HepG2 (cell line): ENCODE measurements at regions not wholly inside any gene's neighbourhood (a gene's known extent, or its start where the extent isn't known, plus 50 kb on each side); places are given as distances from the start of the nearest gene placed in this dataset.

Experiments used
- ATAC-seq: fragments of 200-7000 bp; cut with Tn5 transposase; 3 replicates; pipeline ENCODE4 v1.9.1; 2020; ENCODE audit warnings: mild to moderate bottlenecking, moderate library complexity
- BruUV-seq: library from RNA; stranded (reverse); fragments of 400-500 nt; replicated peaks from 2 replicates; lab custom pipeline; 2021; lab: Mats Ljungman, UMichigan
- CTCF ChIA-PET: fragments of 300-600 bp; formaldehyde crosslinking; extraction: SDS; loops from one replicate; lab custom pipeline; 2021; ENCODE audit warnings: low total read pairs, inconsistent platforms, low intra/inter-chr PET ratio; lab: Yijun Ruan, JAX
- POLR2A ChIA-PET: fragments of 350-600 bp; sonication (Branson Sonifier 250); formaldehyde crosslinking; loops from one replicate; lab custom pipeline; 2020; ENCODE audit warnings: antibody characterized with exemption, inconsistent platforms; lab: Yijun Ruan, JAX
- DNase-seq: peaks from one replicate; pipeline ENCODE4 v3.0.0-alpha.2; 2015; ENCODE audit warnings: low spot score
- FAIRE-seq: peaks from 3 replicates; lab custom pipeline; 2011; peaks lifted over from hg19 to GRCh38; lab: Jason Lieb, UNC
- H2AFZ ChIP-seq: one replicate; pipeline ENCODE4 v1.6.1; 2011; ENCODE audit warnings: low read length, inconsistent platforms
- H3K27ac ChIP-seq: fragments of 300-600 bp; 3 replicates; pipeline ENCODE4 v1.8.0; 2011; ENCODE audit warnings: mixed run types, mild to moderate bottlenecking, mixed read lengths, low read length, inconsistent platforms; ENCODE audit not compliant: insufficient read depth; ENCODE audit errors: extremely low read length
- H3K27me3 ChIP-seq, 2 experiments: fragments of 200-600 bp in 1 of 2; 2 replicates in 1 of 2; 3 replicates in 1 of 2; pipeline versions ENCODE4 v1.6.0 to v1.8.0; 2011; ENCODE audit warnings: low read length in 2 of 2, mild to moderate bottlenecking in 2 of 2, moderate library complexity in 2 of 2, inconsistent platforms in 1 of 2; ENCODE audit not compliant: insufficient read depth in 2 of 2, control insufficient read depth in 1 of 2
- H3K36me3 ChIP-seq, 2 experiments: fragments of 200-600 bp in 1 of 2; replicated peaks in 1 of 2; 2 replicates in 1 of 2; 3 replicates in 1 of 2; pipeline versions ENCODE4 v1.5.1 to v1.8.0; 2011; ENCODE audit warnings: low read length in 2 of 2, inconsistent platforms in 1 of 2; ENCODE audit not compliant: insufficient read depth in 2 of 2, control insufficient read depth in 1 of 2
- H3K4me1 ChIP-seq: 2 replicates; pipeline ENCODE4 v1.5.1; 2012; ENCODE audit warnings: low read length, inconsistent platforms; ENCODE audit not compliant: insufficient read depth
- H3K4me2 ChIP-seq: 2 replicates; pipeline ENCODE4 v1.6.0; 2011; ENCODE audit warnings: low read depth, low read length, inconsistent platforms
- H3K4me3 ChIP-seq, 3 experiments: fragments of 200-600 bp in 1 of 3; sonication (generic), shearing (Covaris generic) in 1 of 3; replicated peaks in 1 of 3; 2 replicates each; pipeline ENCODE4 v1.5.1; 2011 to 2016; ENCODE audit warnings: low read length in 3 of 3, inconsistent platforms in 2 of 3, low read depth in 2 of 3, mild to moderate bottlenecking in 2 of 3, control low read depth in 1 of 3, mixed read lengths in 1 of 3; ENCODE audit not compliant: insufficient read depth in 1 of 3
- H3K79me2 ChIP-seq: one replicate; pipeline ENCODE4 v1.6.1; 2011; ENCODE audit warnings: low read length, inconsistent platforms; ENCODE audit not compliant: insufficient read depth
- H3K9ac ChIP-seq: 2 replicates; pipeline ENCODE4 v1.6.0; 2011; ENCODE audit warnings: mild to moderate bottlenecking, low read depth, low read length, inconsistent platforms; ENCODE audit not compliant: insufficient read depth
- H3K9me3 ChIP-seq: 2 replicates; pipeline ENCODE4 v1.5.1; 2012; ENCODE audit warnings: mild to moderate bottlenecking, low read length
- H4K20me1 ChIP-seq: 2 replicates; pipeline ENCODE4 v1.6.0; 2011; ENCODE audit warnings: inconsistent platforms, mild to moderate bottlenecking, low read length, moderate library complexity; ENCODE audit not compliant: insufficient read depth
- ATF7 ChIP-seq, 2 experiments: fragments of 450-650 bp in 1 of 2; sonication (generic) in 1 of 2; formaldehyde crosslinking in 1 of 2; IDR thresholded peaks; 2 replicates each; pipeline versions ENCODE4 v1.4.0 to v1.6.1; 2016 to 2020; ENCODE audit warnings: antibody characterized with exemption in 1 of 2, mild to moderate bottlenecking in 1 of 2, missing genetic modification reagents in 1 of 2
- DPF2 ChIP-seq: sonication (generic); formaldehyde crosslinking; IDR thresholded peaks from 2 replicates; pipeline ENCODE4 v1.4.0; 2020; ENCODE audit warnings: mild to moderate bottlenecking, low read depth, missing genetic modification reagents, borderline replicate concordance
- FOXA1 ChIP-seq, 2 experiments: fragments of 450-650 bp in 1 of 2; sonication (generic) in 1 of 2; formaldehyde crosslinking in 1 of 2; IDR thresholded peaks; 2 replicates each; pipeline versions ENCODE4 v1.4.0 to v1.6.1; 2016 to 2020; ENCODE audit warnings: missing genetic modification reagents in 1 of 2
- HNRNPUL1 ChIP-seq: fragments of 200-400 bp; formaldehyde crosslinking; IDR thresholded peaks from 2 replicates; pipeline ENCODE4 v1.6.1; 2017; ENCODE audit warnings: low read depth, mild to moderate bottlenecking, low read length, moderate library complexity
- POLR2G ChIP-seq: fragments of 200-400 bp; formaldehyde crosslinking; IDR thresholded peaks from 2 replicates; pipeline ENCODE4 v1.6.1; 2018; ENCODE audit warnings: mild to moderate bottlenecking, low read depth, low read length, moderate library complexity
- SOX13 ChIP-seq, 3 experiments: fragments of 450-650 bp in 1 of 3; sonication (generic) in 1 of 3; formaldehyde crosslinking in 1 of 3; IDR thresholded peaks in 2 of 3; conservative IDR thresholded peaks in 1 of 3; 2 replicates each; pipeline versions ENCODE4 v1.5.0 to v1.6.1; 2016 to 2020; ENCODE audit warnings: antibody characterized with exemption in 1 of 3, mild to moderate bottlenecking in 1 of 3, missing compliant biosample characterization in 1 of 3, missing genetic modification reagents in 1 of 3, moderate library complexity in 1 of 3
- TCF7L2 ChIP-seq: IDR thresholded peaks from 2 replicates; pipeline ENCODE4 v1.6.1; 2011; ENCODE audit warnings: mild to moderate bottlenecking, low read depth, low read length, moderate library complexity
- ZBTB1 ChIP-seq: sonication (generic); formaldehyde crosslinking; IDR thresholded peaks from 2 replicates; pipeline ENCODE4 v1.4.0; 2020; ENCODE audit warnings: missing genetic modification reagents, borderline replicate concordance
- ZNF138 ChIP-seq: sonication (generic); formaldehyde crosslinking; IDR thresholded peaks from 2 replicates; pipeline ENCODE4 v1.5.0; 2020; ENCODE audit warnings: mild to moderate bottlenecking, low read depth, missing genetic modification reagents
- ZNF230 ChIP-seq: sonication (generic); formaldehyde crosslinking; IDR thresholded peaks from 2 replicates; pipeline ENCODE4 v1.4.0; 2020; ENCODE audit warnings: mild to moderate bottlenecking, missing genetic modification reagents
- ZNF343 ChIP-seq: sonication (generic); formaldehyde crosslinking; IDR thresholded peaks from 2 replicates; pipeline ENCODE4 v1.4.0; 2020; ENCODE audit warnings: mild to moderate bottlenecking, missing genetic modification reagents
- ZNF563 ChIP-seq: sonication (generic); formaldehyde crosslinking; IDR thresholded peaks from 2 replicates; pipeline ENCODE4 v1.8.0; 2022; ENCODE audit warnings: mild to moderate bottlenecking, moderate library complexity, missing genetic modification reagents
- ZNF839 ChIP-seq: sonication (generic); formaldehyde crosslinking; IDR thresholded peaks from 2 replicates; pipeline ENCODE4 v1.4.0; 2020; ENCODE audit warnings: missing genetic modification reagents, mild to moderate bottlenecking, borderline replicate concordance
- WGBS: methylation state at CpG from one replicate; pipeline ENCODE4 v1.1.6; 2017; ENCODE audit warnings: low lambda C conversion rate; 5-methylcytosine and 5-hydroxymethylcytosine counted together
- in situ Hi-C: cut with HindIII; loops from 2 replicates; pipeline ENCODE4 v1.10.0; 2017; ENCODE audit warnings: low pct_unique_long_range_greater_than_20kb; ENCODE audit not compliant: extremely low pct_ligation_motif_present
- intact Hi-C: fragments of 100-400 bp; cut with micrococcal nuclease; formaldehyde crosslinking; loops from one replicate; pipeline ENCODE4 v1.10.0; 2022; ENCODE audit not compliant: unreplicated experiment
- TF ChIP-seq, protein P1 (sequence below): sonication (generic); formaldehyde crosslinking; IDR thresholded peaks from 2 replicates; pipeline ENCODE4 v1.4.0; 2020; ENCODE audit warnings: mild to moderate bottlenecking, missing genetic modification reagents, borderline replicate concordance
- TF ChIP-seq, protein P2 (sequence below): fragments of 450-650 bp; IDR thresholded peaks from 2 replicates; pipeline ENCODE4 v1.6.1; 2017
- TF ChIP-seq, protein P3 (sequence below): conservative IDR thresholded peaks from 2 replicates; pipeline ENCODE4 v1.6.1; 2018; ENCODE audit warnings: missing genetic modification reagents

DNA sequence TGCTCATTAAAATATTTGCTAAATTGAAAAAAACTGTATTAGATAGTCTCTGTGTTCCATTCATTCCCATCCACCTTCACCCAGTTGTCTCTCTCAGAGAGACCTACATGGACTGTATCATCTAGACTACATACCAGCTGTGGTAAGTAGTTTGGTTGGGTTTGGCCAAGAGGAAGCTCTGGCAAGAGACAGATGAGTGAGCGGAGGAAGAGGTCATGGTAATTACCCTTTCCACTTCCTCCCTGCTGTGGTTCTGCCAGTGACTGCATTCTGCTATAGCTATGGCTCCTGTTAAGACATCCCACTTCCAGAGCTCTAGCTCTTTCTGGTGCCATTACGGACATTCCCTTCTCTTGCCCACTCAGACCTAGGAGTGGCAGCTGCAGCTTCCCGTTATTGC lies 239.0 kb upstream of the MID1 start:
- intact Hi-C loops, result no loop called here
- no peaks in the 10 kb centered on the region for H4K20me1 ChIP-seq
- in situ Hi-C loops, result no loop called here

DNA sequence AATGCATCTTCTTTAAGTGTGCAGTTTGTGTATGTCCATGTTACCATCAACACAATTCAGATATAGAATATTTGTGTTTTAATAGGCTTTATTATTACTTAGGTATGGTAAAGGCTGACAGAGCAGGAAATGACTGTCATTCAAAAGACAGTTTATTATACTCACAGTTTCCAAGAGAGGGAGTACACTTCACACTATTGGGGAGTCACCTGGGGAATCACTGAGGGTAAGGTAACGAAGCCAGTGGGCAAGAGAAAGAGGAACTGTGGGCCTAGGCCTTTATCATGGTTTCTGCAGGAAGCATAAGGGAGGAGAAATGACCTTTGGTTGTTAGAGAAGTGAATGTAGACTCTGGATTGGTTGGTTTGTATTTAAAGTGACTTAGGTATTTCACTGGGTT lies 235.1 kb upstream of the HCCS start:
- intact Hi-C loops (no loop called here), in situ Hi-C loops (no loop called here)
- Histone ChIP-seq H3K36me3 (no peaks in the 10 kb centered on the region), H3K9me3 (no peaks in the 10 kb centered on the region), H3K27ac (no peak overlapping the region), H3K4me2 (no peak overlapping the region), H3K4me1 (no peaks in the 10 kb centered on the region), H3K4me3 (no peak overlapping the region), H4K20me1 (no peaks in the 10 kb centered on the region), H3K27me3 (no peaks in the 10 kb centered on the region), H3K9ac (no peak overlapping the region), H2AFZ (no peak overlapping the region), H3K79me2 (no peaks in the 10 kb centered on the region)
- no TSS peak for BruUV-seq
- no peak for DNase-seq
- FAIRE-seq, result no peak
- POLR2A ChIA-PET, result no interaction called here
- ATAC-seq, result no peak
- CTCF ChIA-PET, result no interaction called here
- WGBS, result 100% methylated on average over 1 of the region's 1 CpG
- TF ChIP-seq ZBTB1 (CRISPR knock-in tag) (no peak), ZNF563 (CRISPR knock-in tag) (no peak), DPF2 (no peak), SOX13 (IDR thresholded peaks at IDR 0.05) (no peak), SOX13 (CRISPR knock-in tag; conservative IDR thresholded peaks at IDR 0.05 in 1 of 2, IDR thresholded peaks at IDR 0.05 in 1 of 2) (no peak), POLR2G (no peak), ZNF138 (CRISPR knock-in tag) (no peak), HNRNPUL1 (no peak), ZNF343 (no peak), FOXA1 (IDR thresholded peaks at IDR 0.05) (no peak), FOXA1 (CRISPR knock-in tag; IDR thresholded peaks at IDR 0.05) (no peak)
- TF ChIP-seq, protein P1, sequence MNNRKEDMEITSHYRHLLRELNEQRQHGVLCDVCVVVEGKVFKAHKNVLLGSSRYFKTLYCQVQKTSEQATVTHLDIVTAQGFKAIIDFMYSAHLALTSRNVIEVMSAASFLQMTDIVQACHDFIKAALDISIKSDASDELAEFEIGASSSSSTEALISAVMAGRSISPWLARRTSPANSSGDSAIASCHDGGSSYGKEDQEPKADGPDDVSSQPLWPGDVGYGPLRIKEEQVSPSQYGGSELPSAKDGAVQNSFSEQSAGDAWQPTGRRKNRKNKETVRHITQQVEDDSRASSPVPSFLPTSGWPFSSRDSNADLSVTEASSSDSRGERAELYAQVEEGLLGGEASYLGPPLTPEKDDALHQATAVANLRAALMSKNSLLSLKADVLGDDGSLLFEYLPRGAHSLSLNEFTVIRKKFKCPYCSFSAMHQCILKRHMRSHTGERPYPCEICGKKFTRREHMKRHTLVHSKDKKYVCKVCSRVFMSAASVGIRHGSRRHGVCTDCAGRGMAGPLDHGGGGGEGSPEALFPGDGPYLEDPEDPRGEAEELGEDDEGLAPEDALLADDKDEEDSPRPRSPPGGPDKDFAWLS (CRISPR knock-in tag), result no peak
- TF ChIP-seq, protein P2, sequence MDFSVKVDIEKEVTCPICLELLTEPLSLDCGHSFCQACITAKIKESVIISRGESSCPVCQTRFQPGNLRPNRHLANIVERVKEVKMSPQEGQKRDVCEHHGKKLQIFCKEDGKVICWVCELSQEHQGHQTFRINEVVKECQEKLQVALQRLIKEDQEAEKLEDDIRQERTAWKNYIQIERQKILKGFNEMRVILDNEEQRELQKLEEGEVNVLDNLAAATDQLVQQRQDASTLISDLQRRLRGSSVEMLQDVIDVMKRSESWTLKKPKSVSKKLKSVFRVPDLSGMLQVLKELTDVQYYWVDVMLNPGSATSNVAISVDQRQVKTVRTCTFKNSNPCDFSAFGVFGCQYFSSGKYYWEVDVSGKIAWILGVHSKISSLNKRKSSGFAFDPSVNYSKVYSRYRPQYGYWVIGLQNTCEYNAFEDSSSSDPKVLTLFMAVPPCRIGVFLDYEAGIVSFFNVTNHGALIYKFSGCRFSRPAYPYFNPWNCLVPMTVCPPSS, result no peak

More for the DNA sequence above, 239.0 kb upstream of the MID1 start:
- no peaks in the 10 kb centered on the region for H3K9me3 ChIP-seq
- no peak overlapping the region for H3K9ac ChIP-seq
- no peak for ATAC-seq
- H3K27ac ChIP-seq, result no peak overlapping the region
- H2AFZ ChIP-seq, result no peak overlapping the region
- no TSS peak for BruUV-seq
- 0 out of 2 replicates have a peak, but pooled peaks cover 5% of the 10 kb centered on the region for H3K4me1 ChIP-seq
- no peak overlapping the region for H3K4me3 ChIP-seq
- H3K79me2 ChIP-seq, result no peaks in the 10 kb centered on the region
- no peak for TF ChIP-seq ATF7 (IDR thresholded peaks at IDR 0.05)
- no peak for TF ChIP-seq ATF7 (CRISPR knock-in tag; IDR thresholded peaks at IDR 0.05)
- TF ChIP-seq, protein P3, sequence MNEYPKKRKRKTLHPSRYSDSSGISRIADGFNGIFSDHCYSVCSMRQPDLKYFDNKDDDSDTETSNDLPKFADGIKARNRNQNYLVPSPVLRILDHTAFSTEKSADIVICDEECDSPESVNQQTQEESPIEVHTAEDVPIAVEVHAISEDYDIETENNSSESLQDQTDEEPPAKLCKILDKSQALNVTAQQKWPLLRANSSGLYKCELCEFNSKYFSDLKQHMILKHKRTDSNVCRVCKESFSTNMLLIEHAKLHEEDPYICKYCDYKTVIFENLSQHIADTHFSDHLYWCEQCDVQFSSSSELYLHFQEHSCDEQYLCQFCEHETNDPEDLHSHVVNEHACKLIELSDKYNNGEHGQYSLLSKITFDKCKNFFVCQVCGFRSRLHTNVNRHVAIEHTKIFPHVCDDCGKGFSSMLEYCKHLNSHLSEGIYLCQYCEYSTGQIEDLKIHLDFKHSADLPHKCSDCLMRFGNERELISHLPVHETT (CRISPR knock-in tag), result no peak
- no peak for TF ChIP-seq TCF7L2
- no peak for TF ChIP-seq ZNF839 (CRISPR knock-in tag)
- no peak for TF ChIP-seq ZNF230 (CRISPR knock-in tag)
- H3K36me3 ChIP-seq, result no peaks in the 10 kb centered on the region
- POLR2A ChIA-PET, result no interaction called here
- H3K27me3 ChIP-seq, result no peaks in the 10 kb centered on the region
- DNase-seq, result no peak
- WGBS, result 89% methylated on average over 3 of the region's 3 CpGs
- CTCF ChIA-PET, result no interaction called here
- H3K4me2 ChIP-seq, result no peak overlapping the region
- no peak for FAIRE-seq
